Dermis blood vessel endothelial cell (primary cell): ENCODE measurements at regions not wholly inside any gene's neighbourhood (a gene's known extent, or its start where the extent isn't known, plus 50 kb on each side); places are given as distances from the start of the nearest gene placed in this dataset.
"Not testable (repeated sequence)": the region's sequence is repeated elsewhere in the genome, so short reads cannot be mapped to it uniquely, and the experiment has no call there.

ENCODE experiments used
- DNase-seq: peaks from one replicate; pipeline ENCODE4 v3.0.0; 2010

GRCh38 chr5:25568989-25569625, 924.3 kb upstream of the CDH10 start:
- no peak for DNase-seq

GRCh38 chr5:25568294-25568693, 923.5 kb upstream of the CDH10 start:
- DNase-seq, result no peak

- DNase-seq, result no peak
Observed at GRCh38 chr5:25567881-25568280, 923.1 kb upstream of the CDH10 start.

GRCh38 chr5:25562656-25563055, 917.9 kb upstream of the CDH10 start:
- no peak for DNase-seq

- DNase-seq, result no peak
Observed at GRCh38 chr5:25554077-25554476, 909.3 kb upstream of the CDH10 start.

DNA sequence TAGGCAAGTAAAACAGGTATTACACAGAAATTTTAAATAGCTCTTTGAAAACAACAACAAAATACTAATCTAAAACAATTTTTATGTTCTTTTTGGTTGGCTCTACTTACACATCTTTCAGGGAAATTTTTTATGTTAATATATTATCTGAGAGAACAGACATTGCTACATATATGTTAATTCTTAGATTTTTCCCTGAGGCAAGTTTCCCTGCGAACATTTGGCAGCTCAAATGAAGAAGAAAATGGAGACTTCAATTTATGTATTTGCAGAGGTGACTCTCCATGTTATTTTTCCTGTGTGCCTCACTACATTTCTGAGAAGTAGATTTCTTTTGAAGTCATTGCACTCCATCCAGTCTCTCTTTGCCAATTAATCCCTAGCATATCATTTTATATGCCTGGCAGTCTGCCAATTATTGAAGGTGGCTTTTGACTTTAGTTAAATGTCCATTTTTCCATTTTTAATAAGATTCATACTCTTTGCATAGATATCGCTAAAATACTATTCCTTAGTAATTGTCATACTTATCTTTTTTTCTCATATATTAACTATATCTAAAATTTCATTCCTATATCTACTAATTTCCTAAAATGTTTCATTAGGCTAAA, 908.2 kb upstream of the CDH10 start:
- no peak for DNase-seq

- DNase-seq, result no peak
Observed at GRCh38 chr5:25550793-25551192, 906.0 kb upstream of the CDH10 start.

GRCh38 chr5:25544652-25545249, 900.0 kb upstream of the CDH10 start:
- DNase-seq, result peak; percentile 0

GRCh38 chr5:25540628-25541027, 895.9 kb upstream of the CDH10 start:
- no peak for DNase-seq

DNA sequence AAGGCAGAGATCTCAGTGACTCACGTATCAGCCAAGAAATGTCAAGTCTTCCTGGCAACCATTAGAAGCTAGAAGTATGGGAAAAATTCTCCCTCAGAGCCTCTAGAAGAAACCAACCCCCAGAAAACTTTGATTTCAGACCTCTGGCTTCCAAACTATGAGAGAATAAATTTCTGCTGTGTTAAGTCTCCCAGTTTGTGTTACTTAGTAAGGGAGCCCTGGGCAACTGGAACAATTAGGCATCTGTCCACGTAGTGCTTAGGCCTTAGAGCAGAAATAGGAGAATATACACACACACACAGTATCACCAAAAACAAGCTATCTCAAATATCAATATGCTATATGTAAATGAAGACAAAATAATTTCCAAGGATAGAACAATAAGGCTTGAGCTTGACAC, 894.8 kb upstream of the CDH10 start:
- DNase-seq, result no peak

- DNase-seq, result not testable (repeated sequence)
Observed at GRCh38 chr5:25536461-25536860, 891.7 kb upstream of the CDH10 start.

- no peak for DNase-seq
Observed at GRCh38 chr5:25516141-25516540, 871.4 kb upstream of the CDH10 start.

- DNase-seq, result no peak
Observed at GRCh38 chr5:25515525-25515924, 870.7 kb upstream of the CDH10 start.

- DNase-seq, result not testable (repeated sequence)
Observed at GRCh38 chr5:25510692-25511091, 865.9 kb upstream of the CDH10 start.

GRCh38 chr5:25508011-25508410, 863.2 kb upstream of the CDH10 start:
- DNase-seq, result not testable (repeated sequence)

- DNase-seq, result no peak
Observed at GRCh38 chr5:25500635-25501034, 855.9 kb upstream of the CDH10 start.

DNA sequence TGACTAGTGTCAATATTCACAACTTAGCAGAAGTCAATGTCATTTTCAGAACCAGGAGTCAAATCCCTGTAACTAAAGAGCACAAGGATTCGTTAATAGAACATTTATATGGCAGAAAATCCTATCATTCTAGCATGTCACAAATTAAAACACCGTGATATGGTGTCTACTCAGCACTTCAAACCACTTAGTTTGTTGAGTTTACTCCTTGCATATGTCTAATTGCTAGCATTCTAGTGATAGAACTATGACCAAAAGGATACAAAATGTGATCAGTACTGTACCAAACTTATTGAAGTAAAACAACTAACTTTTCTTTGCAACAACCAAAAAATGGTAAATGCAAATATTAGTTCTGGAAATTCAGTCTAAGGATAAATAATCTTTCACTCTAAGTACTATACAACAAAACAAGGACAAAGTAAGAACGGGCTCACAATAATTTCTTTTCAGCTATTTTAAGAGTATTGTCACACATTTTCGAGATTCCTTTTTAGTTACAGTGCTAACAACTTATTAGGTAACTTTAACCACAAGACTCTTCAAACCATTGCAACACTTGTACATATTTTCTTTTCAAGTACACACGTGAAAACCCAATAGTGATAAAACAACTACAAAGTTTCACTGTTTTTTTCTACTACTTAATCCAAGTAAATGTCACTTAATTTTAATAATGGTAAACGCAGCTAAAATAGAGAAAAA, 845.2 kb upstream of the CDH10 start:
- DNase-seq, result no peak

DNA sequence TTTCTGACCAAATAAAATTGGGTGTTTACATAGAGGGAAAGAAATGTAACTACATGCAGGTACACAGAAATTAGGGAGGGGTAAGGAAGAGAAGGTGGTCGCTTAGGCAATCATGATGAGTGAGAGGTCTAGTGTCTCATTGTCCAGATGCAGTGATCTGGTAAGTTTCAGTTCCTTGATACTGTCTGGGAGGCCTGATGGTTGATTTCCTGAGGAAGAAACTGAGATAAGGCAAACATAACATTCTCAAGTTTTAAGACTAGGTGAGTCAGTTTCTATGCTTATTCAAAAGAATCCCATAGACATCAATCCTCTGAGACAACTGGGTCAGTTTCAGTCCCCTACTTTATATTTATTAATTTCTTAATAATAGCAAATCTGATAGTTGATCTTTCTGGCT, 843.3 kb upstream of the CDH10 start:
- DNase-seq, result no peak

DNA sequence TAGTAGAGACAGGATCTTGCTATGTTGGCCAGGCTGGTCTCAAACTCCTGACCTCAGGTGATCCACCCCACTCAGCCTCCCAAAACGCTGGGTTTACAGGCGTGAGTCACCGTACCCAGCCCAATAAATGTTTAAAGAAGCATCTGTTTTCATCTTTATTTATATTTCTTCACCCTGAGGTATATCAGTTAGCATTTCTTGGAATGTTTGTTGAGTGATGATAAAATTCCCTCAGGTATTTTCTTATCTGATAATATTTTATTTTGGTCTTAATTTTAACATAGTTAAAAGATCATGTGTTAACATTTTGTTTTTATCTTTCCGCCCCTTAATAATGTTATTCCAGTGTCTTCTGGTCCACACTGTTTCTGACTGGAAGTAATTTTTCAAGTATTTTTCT, 839.6 kb upstream of the CDH10 start:
- no peak for DNase-seq

DNA sequence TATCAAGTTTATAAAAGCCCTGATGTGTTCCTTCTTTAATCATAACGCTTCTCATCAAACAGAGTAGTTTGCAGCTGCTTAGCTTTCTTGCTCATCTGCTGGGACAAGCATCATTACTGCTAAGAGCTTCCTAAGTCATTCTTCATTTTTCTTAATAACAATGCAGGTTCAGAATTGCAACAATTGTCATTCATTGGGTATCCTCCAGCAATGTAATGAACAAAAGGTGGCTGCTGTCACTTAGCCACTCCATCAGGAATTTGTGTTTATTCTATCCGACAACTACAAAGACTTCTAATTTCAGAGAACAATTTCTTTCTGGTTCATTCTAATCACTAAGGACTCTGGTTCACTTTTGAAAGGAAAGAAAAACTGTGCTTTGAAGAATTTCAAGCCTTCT, 836.7 kb upstream of the CDH10 start:
- no peak for DNase-seq

DNA sequence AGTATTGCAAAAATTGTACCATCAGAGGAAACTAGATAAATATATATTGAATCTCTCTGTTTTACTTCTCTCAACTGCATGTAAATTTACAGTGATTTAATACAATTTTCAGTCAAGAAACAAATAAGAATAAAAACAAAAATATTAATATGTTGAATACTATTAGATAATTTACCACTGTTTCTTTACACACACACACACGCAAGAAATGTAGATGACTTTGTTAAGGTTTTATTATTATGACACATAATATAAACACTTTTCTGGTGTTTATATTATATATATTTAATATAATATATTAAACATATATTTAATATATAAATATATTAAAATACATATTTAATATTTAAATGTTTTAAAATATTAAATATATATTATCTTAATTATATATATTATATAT, 814.3 kb upstream of the CDH10 start:
- DNase-seq, result no peak

DNA sequence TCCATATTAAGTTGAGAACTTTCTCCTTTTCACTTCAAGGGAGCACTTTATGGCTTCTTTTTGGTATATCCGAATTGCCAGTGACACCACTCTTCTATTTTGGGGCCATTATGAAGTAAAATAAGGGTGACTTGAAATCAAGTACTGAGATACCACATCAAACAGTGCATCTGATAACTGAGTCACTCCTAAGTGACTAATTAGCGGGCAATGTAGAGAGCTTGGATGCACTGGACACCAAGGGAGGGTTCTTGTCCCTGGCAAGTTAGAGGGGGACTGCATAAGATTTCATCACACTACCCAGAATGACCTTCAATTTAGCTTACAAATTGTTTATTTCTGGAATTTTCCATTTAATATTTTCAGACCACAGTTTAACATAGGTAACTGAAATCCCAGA, 813.9 kb upstream of the CDH10 start:
- DNase-seq, result no peak

DNA sequence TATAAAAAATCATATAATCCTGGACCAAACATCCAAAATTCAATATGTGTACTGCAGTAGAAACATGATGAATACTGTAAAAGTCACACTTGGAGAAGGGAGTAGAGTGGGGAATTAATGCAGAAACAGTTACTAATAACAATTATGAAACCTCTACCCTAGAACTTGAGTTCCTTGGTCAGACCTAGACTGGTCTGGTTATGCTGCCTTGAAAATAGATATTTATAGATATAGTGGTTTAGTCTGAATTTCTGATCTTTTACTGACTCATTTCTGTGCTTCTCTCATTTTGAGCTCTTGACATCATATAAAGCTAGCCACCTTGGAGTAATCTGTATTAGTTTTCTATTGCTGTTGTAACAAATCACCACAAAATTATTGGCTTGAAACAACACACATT, 808.7 kb upstream of the CDH10 start:
- no peak for DNase-seq

DNA sequence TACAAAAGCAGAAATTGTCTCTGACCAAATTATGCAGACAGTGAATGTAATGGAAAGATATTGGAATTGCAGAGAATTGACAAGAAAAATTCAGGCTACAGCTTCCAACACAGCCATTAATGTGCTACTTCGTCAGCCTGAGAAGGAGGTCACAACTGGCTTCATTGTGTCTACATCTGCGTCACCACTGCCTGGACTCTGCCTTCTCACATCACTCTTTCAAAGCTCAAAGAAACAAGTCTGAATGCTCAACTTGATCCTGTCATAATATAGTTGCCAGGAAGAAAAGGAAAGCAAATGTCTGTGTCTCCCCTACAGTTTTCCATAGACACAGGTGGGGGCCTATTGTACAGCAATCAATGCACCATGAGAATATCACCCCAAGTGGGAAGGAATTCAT, 806.5 kb upstream of the CDH10 start:
- no peak for DNase-seq
